IMR-90 (cell line): ENCODE measurements at regions not wholly inside any gene's neighbourhood (a gene's known extent, or its start where the extent isn't known, plus 50 kb on each side); places are given as distances from the start of the nearest gene placed in this dataset.

Experiments
- ATAC-seq: fragments of 200-7000 bp; cut with Tn5 transposase; 2 replicates; pipeline ENCODE4 v1.9.1; 2020; ENCODE audit warnings: low read depth, mild to moderate bottlenecking, moderate library complexity
- BruUV-seq: library from RNA; stranded (reverse); fragments of 400-500 nt; replicated peaks from 2 replicates; lab custom pipeline; 2021; lab: Mats Ljungman, UMichigan
- CTCF ChIA-PET: fragments of 300-600 bp; formaldehyde crosslinking; extraction: SDS; loops from one replicate; lab custom pipeline; 2021; ENCODE audit warnings: antibody characterized with exemption; lab: Yijun Ruan, JAX
- POLR2A ChIA-PET: fragments of 300-600 bp; sonication (Branson Sonifier 250); formaldehyde crosslinking; loops from one replicate; lab custom pipeline; 2022; ENCODE audit warnings: antibody characterized with exemption; ENCODE audit not compliant: unreplicated experiment; lab: Charles Lee
- DNase-seq: peaks from one replicate; pipeline ENCODE4 v3.0.0; 2013
- H2AFZ ChIP-seq: replicated peaks from 2 replicates; pipeline ENCODE3; 2013; ENCODE audit warnings: low read length, mild to moderate bottlenecking; ENCODE audit not compliant: poor library complexity
- H2AK5ac ChIP-seq: 2 replicates; pipeline ENCODE4 v1.6.1; 2013; ENCODE audit warnings: low read depth, low read length, inconsistent platforms
- H2AK9ac ChIP-seq: replicated peaks from 2 replicates; pipeline ENCODE3; 2013; ENCODE audit warnings: mild to moderate bottlenecking, low read depth, low read length, moderate library complexity; ENCODE audit not compliant: poor library complexity
- H2BK120ac ChIP-seq: 2 replicates; pipeline ENCODE4 v1.6.1; 2013; ENCODE audit warnings: low read depth, low read length, inconsistent platforms
- H2BK15ac ChIP-seq: 3 replicates; pipeline ENCODE4 v1.6.1; 2013; ENCODE audit warnings: low read depth, low read length, inconsistent platforms
- H2BK20ac ChIP-seq: 2 replicates; pipeline ENCODE4 v1.6.1; 2013; ENCODE audit warnings: low read depth, mild to moderate bottlenecking, inconsistent platforms, low read length, moderate library complexity
- H2BK5ac ChIP-seq: 2 replicates; pipeline ENCODE4 v1.6.1; 2013; ENCODE audit warnings: mild to moderate bottlenecking, low read depth, low read length, inconsistent platforms; ENCODE audit not compliant: poor library complexity, severe bottlenecking
- H3K14ac ChIP-seq: replicated peaks from 2 replicates; pipeline ENCODE4 v1.6.1; 2013; ENCODE audit warnings: low read depth, low read length, inconsistent platforms
- H3K18ac ChIP-seq: 2 replicates; pipeline ENCODE4 v1.6.1; 2013; ENCODE audit warnings: low read depth, low read length, control low read depth
- H3K23ac ChIP-seq: 2 replicates; pipeline ENCODE4 v1.6.1; 2013; ENCODE audit warnings: low read depth, low read length, inconsistent platforms
- H3K27ac ChIP-seq: 2 replicates; pipeline ENCODE4 v1.5.1; 2013; ENCODE audit warnings: mild to moderate bottlenecking, control low read depth, low read length; ENCODE audit not compliant: insufficient read depth
- H3K27me3 ChIP-seq: 2 replicates; pipeline ENCODE4 v1.6.1; 2013; ENCODE audit warnings: low read length; ENCODE audit not compliant: control insufficient read depth, insufficient read depth
- H3K36me3 ChIP-seq: 2 replicates; pipeline ENCODE4 v1.6.1; 2013; ENCODE audit warnings: low read length, mixed read lengths; ENCODE audit not compliant: control insufficient read depth, insufficient read depth
- H3K4ac ChIP-seq: 2 replicates; pipeline ENCODE4 v1.6.1; 2013; ENCODE audit warnings: low read depth, low read length, inconsistent platforms
- H3K4me1 ChIP-seq: 2 replicates; pipeline ENCODE4 v1.6.1; 2013; ENCODE audit warnings: low read length, mixed read lengths; ENCODE audit not compliant: control insufficient read depth, insufficient read depth
- H3K4me2 ChIP-seq: 2 replicates; pipeline ENCODE4 v1.6.1; 2013; ENCODE audit warnings: low read depth, mild to moderate bottlenecking, control low read depth, low read length, moderate library complexity
- H3K4me3 ChIP-seq: 2 replicates; pipeline ENCODE4 v1.5.1; 2013; ENCODE audit warnings: low read depth, mild to moderate bottlenecking, control low read depth, low read length, moderate library complexity; ENCODE audit not compliant: insufficient read depth
- H3K56ac ChIP-seq: 2 replicates; pipeline ENCODE4 v1.6.1; 2013; ENCODE audit warnings: low read length, inconsistent platforms; ENCODE audit not compliant: insufficient read depth; ENCODE audit errors: extremely low read depth
- H3K79me1 ChIP-seq, 2 experiments: 2 replicates each; pipeline ENCODE4 v1.6.1; 2013; ENCODE audit warnings: low read length in 2 of 2, inconsistent platforms in 1 of 2, low read depth in 1 of 2
- H3K9ac ChIP-seq: 2 replicates; pipeline ENCODE4 v1.6.1; 2013; ENCODE audit warnings: low read depth, low read length, control low read depth
- H3K9me1 ChIP-seq: 2 replicates; pipeline ENCODE4 v1.6.1; 2013; ENCODE audit warnings: low read length, inconsistent platforms; ENCODE audit not compliant: insufficient read depth
- H3K9me3 ChIP-seq: 2 replicates; pipeline ENCODE4 v1.6.1; 2013; ENCODE audit warnings: low read length; ENCODE audit not compliant: control insufficient read depth, insufficient read depth
- H4K20me1 ChIP-seq: 2 replicates; pipeline ENCODE4 v1.6.1; 2013; ENCODE audit warnings: low read length, inconsistent platforms; ENCODE audit not compliant: insufficient read depth
- H4K5ac ChIP-seq: 2 replicates; pipeline ENCODE4 v1.6.1; 2013; ENCODE audit warnings: mild to moderate bottlenecking, low read depth, low read length, control low read depth
- H4K8ac ChIP-seq, 2 experiments: 2 replicates each; pipeline ENCODE4 v1.6.1; 2013; ENCODE audit warnings: low read depth in 2 of 2, low read length in 2 of 2, control low read depth in 1 of 2, inconsistent platforms in 1 of 2
- H4K91ac ChIP-seq: 2 replicates; pipeline ENCODE4 v1.6.1; 2013; ENCODE audit warnings: low read depth, low read length, inconsistent platforms; ENCODE audit not compliant: insufficient read depth
- NFE2L2 ChIP-seq: fragments of 150-350 bp; IDR thresholded peaks from 2 replicates; pipeline ENCODE4 v1.6.1; 2016; ENCODE audit warnings: low read depth, mild to moderate bottlenecking, low read length
- dilution Hi-C: fragments of 300-500 bp; cut with HindIII; formaldehyde crosslinking; loops from one replicate; pipeline ENCODE4 v1.14.3; 2018; ENCODE audit warnings: low sequenced_read_pairs; ENCODE audit not compliant: unreplicated experiment
- in situ Hi-C: fragments of 300-500 bp; cut with MboI; formaldehyde crosslinking; loops from 3 replicates; pipeline ENCODE4 v1.14.3; 2019; ENCODE audit warnings: low sequenced_read_pairs, inconsistent platforms, mixed read lengths
- intact Hi-C: fragments of 100-400 bp; cut with micrococcal nuclease; formaldehyde crosslinking; loops from 2 replicates; pipeline ENCODE4 v1.10.0; 2022

- Histone ChIP-seq H4K20me1 (no peaks in the 10 kb centered on the region), H2BK5ac (no peak overlapping the region), H3K27ac (no peak overlapping the region), H4K8ac (no peak overlapping the region), H2AK9ac (no peak overlapping the region), H3K4me2 (no peak overlapping the region), H3K4ac (no peak overlapping the region), H3K9me1 (no peaks in the 10 kb centered on the region), H2AFZ (no peak overlapping the region), H2AK5ac (no peak overlapping the region), H3K27me3 (no peaks in the 10 kb centered on the region), H3K23ac (no peak overlapping the region), H2BK15ac (no peak overlapping the region), H3K9me3 (no peaks in the 10 kb centered on the region), H3K14ac (no peak overlapping the region; the same call in 1 of the 2 replicates), H2BK120ac (no peak overlapping the region), H3K79me1 (no peaks in the 10 kb centered on the region), H3K4me1 (no peaks in the 10 kb centered on the region), H3K4me3 (no peak overlapping the region), H3K18ac (no peak overlapping the region), H2BK20ac (no peak overlapping the region), H3K56ac (no peak overlapping the region), H4K91ac (no peak overlapping the region), H3K36me3 (no peaks in the 10 kb centered on the region), H4K5ac (no peak overlapping the region), H3K9ac (no peak overlapping the region)
- intact Hi-C loops (no loop called here), dilution Hi-C loops (no loop called here), in situ Hi-C loops (no loop called here)
- ChIA-PET CTCF (no interaction called here), POLR2A (no interaction called here)
- no peak for DNase-seq
- no TSS peak for BruUV-seq
- no peak for ATAC-seq
- TF ChIP-seq NFE2L2 = no peak
Observed at GRCh38 chr5:96043446-96043845, 81.8 kb upstream of the ELL2 start.
